Ectodermal cell (in vitro differentiated cells): ENCODE measurements at regions not wholly inside any gene's neighbourhood (a gene's known extent, or its start where the extent isn't known, plus 50 kb on each side); places are given as distances from the start of the nearest gene placed in this dataset.

ENCODE experiments used
- H3K27ac ChIP-seq: 2 replicates; pipeline ENCODE4 v1.7.0; 2013; ENCODE audit warnings: mild to moderate bottlenecking, low read depth, low read length; ENCODE audit not compliant: insufficient read depth, poor library complexity, severe bottlenecking
- H3K27me3 ChIP-seq: 2 replicates; pipeline ENCODE4 v1.7.0; 2013; ENCODE audit warnings: mild to moderate bottlenecking, low read length; ENCODE audit not compliant: insufficient read depth, control insufficient read depth, poor library complexity, severe bottlenecking
- H3K36me3 ChIP-seq: one replicate; pipeline ENCODE4 v1.7.0; 2013; ENCODE audit warnings: low read length; ENCODE audit not compliant: control insufficient read depth, insufficient read depth
- H3K4me1 ChIP-seq: one replicate; pipeline ENCODE4 v1.7.0; 2013; ENCODE audit warnings: low read length; ENCODE audit not compliant: control insufficient read depth, insufficient read depth
- H3K4me3 ChIP-seq: 2 replicates; pipeline ENCODE4 v1.7.0; 2013; ENCODE audit warnings: low read depth, low read length, control low read depth; ENCODE audit not compliant: insufficient read depth
- H3K9me3 ChIP-seq: 2 replicates; pipeline ENCODE4 v1.7.0; 2013; ENCODE audit warnings: mild to moderate bottlenecking, low read length, moderate library complexity; ENCODE audit not compliant: control insufficient read depth
- WGBS, 2 experiments: methylation state at CpG; one replicate each; pipeline ENCODE4 v1.1.7; 2013; ENCODE audit warnings: missing lambda C conversion rate in 2 of 2; 5-methylcytosine and 5-hydroxymethylcytosine counted together

DNA sequence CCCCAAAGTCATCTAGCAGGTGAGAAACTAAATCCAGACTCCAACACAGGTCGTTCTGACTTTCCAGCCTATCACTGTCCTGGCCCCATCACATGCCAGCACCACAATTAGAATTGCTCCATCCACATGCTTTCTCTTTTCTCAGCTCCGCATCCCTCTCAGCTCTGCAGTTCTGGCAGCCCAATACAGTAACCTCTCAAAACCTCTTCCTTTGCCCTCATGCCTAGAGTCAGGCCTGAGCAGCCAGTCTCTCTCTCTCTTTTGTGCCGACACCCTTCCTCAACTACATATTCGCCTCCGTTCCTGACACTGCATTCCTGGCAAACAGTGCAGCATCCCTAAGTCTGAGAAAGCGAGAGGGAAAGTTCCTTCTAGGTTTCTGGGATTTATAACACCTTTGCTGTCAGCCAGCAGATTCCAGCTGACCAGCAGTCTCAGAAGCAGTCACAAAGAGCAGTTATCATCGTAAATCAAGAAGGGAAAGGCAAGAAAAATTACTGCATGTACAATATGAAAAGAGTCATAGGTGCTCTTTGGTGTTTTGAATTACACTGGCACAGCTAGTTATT, 258.0 kb downstream of the FAT3 start:
- Histone ChIP-seq H3K36me3 (no peaks in the 10 kb centered on the region), H3K27ac (no peak overlapping the region), H3K9me3 (no peaks in the 10 kb centered on the region), H3K27me3 (no peaks in the 10 kb centered on the region), H3K4me1 (no peaks in the 10 kb centered on the region), H3K4me3 (no peak overlapping the region)
- 77 to 86% methylated on average over 7 of the region's 7 CpGs for WGBS, 2 experiments

DNA sequence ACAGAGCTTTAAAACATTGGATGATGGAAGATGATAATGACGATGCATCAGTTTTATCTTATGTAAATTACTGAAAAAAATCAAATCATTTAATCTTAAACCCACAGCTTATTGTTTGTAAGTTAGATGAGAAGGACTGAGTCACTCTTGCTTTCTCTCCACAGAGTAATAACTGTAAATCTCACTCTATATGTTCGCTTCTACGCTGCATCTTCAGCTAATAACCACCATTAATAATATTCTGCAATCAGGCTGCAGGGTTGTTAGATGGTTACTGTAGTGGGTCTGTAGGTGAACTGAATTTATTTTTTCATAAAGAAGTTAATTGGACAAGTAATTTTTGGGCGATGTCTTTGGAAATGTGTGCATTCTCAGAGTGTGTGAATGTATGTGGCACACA, 260.0 kb downstream of the FAT3 start:
- H3K27me3 ChIP-seq, result no peaks in the 10 kb centered on the region
- H3K4me3 ChIP-seq, result no peak overlapping the region
- WGBS, 2 experiments, result 90 to 100% methylated on average over 1 to 2 of the region's 4 CpGs
- H3K9me3 ChIP-seq, result no peaks in the 10 kb centered on the region
- H3K36me3 ChIP-seq, result no peaks in the 10 kb centered on the region
- no peak overlapping the region for H3K27ac ChIP-seq
- no peaks in the 10 kb centered on the region for H3K4me1 ChIP-seq

DNA sequence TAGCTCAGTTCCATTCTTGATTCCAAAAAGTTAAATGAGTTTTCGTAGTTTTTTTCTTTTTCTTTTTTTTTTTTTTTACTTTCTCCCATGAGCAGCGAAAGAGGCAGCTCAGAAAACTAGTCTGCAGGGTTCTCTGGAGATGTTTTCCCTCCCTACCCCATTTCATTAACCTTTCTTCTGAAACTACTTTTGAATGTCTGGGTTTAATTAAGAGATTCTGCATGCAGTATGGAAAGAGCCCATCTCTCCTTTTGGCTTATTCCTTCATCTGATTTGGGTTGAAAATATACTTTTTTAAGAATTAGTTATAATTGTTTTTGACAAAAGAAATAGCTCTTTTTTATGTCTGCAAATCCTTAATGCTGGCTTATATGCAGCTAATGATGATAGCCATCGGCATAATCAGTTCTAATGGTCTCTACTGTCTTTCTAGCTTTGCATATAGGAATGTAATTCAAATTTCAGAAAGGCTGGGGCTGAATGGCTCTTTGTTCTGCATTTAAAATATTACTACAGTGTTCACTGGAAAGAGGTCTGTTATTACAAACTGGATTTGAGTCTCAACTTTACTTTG, 265.3 kb downstream of the FAT3 start:
- Histone ChIP-seq H3K4me1 (no peaks in the 10 kb centered on the region), H3K36me3 (no peaks in the 10 kb centered on the region), H3K4me3 (no peak overlapping the region), H3K9me3 (no peaks in the 10 kb centered on the region), H3K27me3 (no peaks in the 10 kb centered on the region), H3K27ac (no peak overlapping the region)
- WGBS, 2 experiments, result 89 to 90% methylated on average over 3 of the region's 3 CpGs

DNA sequence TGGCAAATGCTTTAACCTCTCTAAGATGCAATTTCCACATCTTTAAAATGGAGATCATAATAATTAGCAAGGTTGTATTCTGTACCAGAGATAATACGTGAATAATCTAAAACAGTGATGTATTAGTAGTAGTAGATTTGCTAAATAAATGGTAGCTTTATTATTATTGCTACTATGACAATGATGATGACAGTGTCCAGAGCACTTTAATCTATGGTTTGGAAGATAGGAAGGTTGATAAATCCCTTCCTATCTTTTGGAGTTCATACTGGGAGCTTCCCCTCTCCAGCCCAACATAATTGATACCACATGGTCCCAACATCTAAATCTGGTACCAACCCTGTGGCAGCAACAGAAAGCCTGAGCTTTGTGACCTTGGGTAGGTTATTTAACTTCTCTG, 267.8 kb downstream of the FAT3 start:
- WGBS, 2 experiments, result 80 to 100% methylated on average over 1 of the region's 1 CpG
- no peaks in the 10 kb centered on the region for H3K4me1 ChIP-seq
- no peaks in the 10 kb centered on the region for H3K27me3 ChIP-seq
- H3K27ac ChIP-seq, result no peak overlapping the region
- H3K9me3 ChIP-seq, result no peaks in the 10 kb centered on the region
- H3K36me3 ChIP-seq, result no peaks in the 10 kb centered on the region
- H3K4me3 ChIP-seq, result no peak overlapping the region

DNA sequence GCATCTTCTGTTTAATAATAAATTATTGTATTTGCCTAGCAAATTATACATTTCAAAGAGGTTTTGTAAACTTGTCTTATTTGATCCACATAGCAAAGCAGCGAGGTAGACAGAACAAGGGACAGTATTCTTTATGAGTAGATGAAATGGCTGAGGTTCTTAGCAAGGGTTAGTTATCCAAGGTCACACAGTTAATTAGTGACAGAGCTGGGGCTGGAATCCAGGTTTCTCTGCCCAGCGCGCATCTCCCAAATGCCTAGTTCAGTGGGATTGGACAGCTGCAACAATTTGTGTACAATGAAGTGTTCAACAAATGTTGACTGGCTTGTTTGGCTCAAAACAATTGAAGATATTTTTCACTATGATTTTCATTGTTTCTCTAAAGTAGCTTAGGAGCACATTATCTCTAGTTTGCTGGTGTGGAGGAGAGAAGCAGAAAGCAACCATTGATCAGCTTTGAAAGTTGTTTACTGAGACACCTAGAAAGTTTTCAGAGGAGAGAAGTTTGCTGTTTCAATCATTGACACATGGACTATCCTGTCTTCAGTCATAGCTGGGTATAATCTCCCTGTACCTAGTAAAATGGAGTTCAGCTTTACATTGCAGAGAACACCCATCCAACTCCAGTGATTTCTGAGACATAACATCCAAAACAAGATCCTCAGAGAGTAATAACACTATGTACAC, 270.6 kb downstream of the FAT3 start:
- Histone ChIP-seq H3K36me3 (no peaks in the 10 kb centered on the region), H3K4me3 (no peak overlapping the region), H3K27ac (no peak overlapping the region), H3K27me3 (no peaks in the 10 kb centered on the region), H3K4me1 (no peaks in the 10 kb centered on the region), H3K9me3 (no peaks in the 10 kb centered on the region)
- WGBS, 2 experiments, result 90 to 96% methylated on average over 3 of the region's 3 CpGs

DNA sequence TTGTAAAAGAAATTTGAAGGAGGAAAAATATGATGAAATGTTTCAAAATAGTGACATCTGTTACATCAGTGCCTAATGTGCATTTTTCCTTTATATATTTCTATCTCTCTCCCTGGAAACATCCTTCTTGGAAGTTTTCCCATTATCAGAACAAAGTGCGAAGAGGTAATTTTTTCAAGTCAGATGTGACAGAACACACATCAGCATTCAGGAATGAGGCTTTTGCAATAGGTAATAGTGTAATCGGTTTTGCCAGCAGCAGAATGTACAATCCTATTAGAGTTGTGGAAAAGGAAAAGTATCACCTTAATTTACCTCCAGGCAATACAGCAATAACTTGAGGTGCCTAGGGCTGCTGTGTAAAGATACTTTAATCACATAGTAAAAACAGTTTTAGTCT, 275.8 kb downstream of the FAT3 start:
- H3K9me3 ChIP-seq, result no peaks in the 10 kb centered on the region
- H3K36me3 ChIP-seq, result no peaks in the 10 kb centered on the region
- WGBS, 2 experiments, result 89 to 100% methylated on average over 2 of the region's 2 CpGs
- H3K27me3 ChIP-seq, result no peaks in the 10 kb centered on the region
- H3K4me1 ChIP-seq, result no peaks in the 10 kb centered on the region
- H3K4me3 ChIP-seq, result no peak overlapping the region
- H3K27ac ChIP-seq, result no peak overlapping the region

DNA sequence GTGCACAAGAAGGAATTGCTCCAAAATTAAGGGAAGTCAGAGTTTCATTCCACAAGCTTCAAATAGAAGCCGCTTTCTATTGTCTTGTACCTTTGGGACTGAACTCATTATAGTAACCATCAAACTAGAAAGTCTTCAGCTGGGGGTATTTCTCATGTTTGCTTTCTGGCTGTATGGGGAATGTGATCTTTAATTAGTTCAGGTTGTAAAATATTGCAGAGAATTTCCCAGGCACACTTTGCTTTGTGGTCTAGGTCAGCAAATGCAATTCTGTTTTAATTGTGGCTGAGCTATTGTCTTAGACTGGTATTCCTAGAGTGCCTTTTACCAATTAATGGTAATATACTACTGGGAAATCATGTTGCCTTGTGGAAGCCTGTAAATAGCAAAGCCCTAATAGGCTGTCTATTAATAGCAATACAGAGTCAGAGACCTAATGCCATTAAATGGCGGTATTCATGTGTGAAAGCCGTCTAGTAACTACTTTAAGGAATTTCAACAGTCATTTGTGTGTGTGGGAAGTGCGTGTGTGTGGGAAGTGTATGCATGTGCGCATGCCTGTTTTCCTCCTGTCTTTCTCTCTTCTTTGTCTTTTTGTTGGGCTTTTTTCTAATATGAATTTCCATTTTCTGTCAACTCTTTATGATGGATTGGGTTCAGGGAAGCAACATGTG, 276.6 kb downstream of the FAT3 start:
- Histone ChIP-seq H3K27me3 (no peaks in the 10 kb centered on the region), H3K4me3 (no peak overlapping the region), H3K36me3 (no peaks in the 10 kb centered on the region), H3K4me1 (no peaks in the 10 kb centered on the region), H3K27ac (no peak overlapping the region), H3K9me3 (no peaks in the 10 kb centered on the region)
- WGBS, 2 experiments, result 94 to 97% methylated on average over 5 of the region's 5 CpGs

DNA sequence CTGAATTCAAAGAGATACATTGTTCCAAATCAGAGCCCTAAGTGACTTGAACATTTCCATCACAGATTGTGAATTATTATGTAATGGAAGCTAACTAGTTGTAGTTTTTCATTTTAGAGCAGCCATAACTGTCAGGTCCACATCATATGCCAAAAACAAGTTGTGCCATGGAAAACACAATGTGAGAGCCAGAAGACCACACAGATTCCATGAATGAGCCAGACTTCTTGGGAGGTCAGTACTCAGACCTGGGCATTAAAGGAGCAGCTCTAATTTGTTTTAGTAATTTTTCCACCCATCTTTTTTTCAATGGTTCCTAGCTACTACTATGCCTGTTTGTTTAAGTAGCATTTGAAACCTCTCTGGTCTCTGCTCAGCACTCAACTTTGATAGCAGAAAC, 279.4 kb downstream of the FAT3 start:
- Histone ChIP-seq H3K4me1 (peaks cover 3% of the 10 kb centered on the region), H3K27ac (no peak overlapping the region), H3K9me3 (no peaks in the 10 kb centered on the region), H3K36me3 (no peaks in the 10 kb centered on the region), H3K27me3 (no peaks in the 10 kb centered on the region), H3K4me3 (no peak overlapping the region)

DNA sequence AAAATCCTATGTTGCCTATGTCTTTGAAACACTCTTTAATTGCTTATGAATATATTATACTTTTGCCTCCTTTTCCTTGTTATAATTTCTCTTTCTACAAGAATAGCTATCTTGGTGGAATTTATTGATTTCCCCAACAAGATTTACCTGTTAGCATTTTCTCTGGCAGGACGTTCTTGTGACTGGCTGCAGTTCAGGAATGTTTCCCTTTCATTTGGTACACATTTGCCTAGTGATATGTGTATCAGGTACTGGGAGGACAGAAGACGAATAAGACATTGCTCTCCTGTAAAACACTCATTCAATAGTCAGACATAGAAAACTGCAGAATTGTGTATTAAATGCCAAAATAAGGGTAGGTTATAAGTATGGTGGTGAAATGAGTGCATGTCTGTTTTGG, 279.9 kb downstream of the FAT3 start:
- 78 to 86% methylated on average over 1 to 2 of the region's 2 CpGs for WGBS, 2 experiments
- peaks cover 3% of the 10 kb centered on the region for H3K4me1 ChIP-seq

DNA sequence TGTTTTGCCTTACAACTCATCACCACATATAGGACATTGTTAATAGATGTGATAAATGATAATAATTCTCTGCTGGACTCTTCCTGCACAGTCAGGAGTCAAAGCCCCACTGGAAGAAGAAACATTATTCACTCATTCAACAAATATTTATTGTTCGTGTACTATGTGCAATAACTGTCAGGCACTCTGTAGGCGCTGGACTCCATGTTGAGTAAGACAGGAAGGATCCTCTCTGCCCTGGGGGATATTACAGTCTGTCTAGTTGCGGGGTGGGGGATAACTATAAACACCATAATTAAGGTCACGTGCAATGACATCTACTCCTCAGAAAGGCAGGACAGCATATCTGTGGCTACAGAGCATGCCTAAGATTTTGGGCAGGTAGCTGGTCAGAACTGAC, 281.1 kb downstream of the FAT3 start:
- Histone ChIP-seq H3K36me3 (no peaks in the 10 kb centered on the region), H3K4me1 (peaks cover 8% of the 10 kb centered on the region), H3K9me3 (no peaks in the 10 kb centered on the region), H3K27ac (no peak overlapping the region), H3K27me3 (no peaks in the 10 kb centered on the region), H3K4me3 (no peak overlapping the region)
- WGBS, 2 experiments, result 96 to 98% methylated on average over 4 of the region's 4 CpGs

More for the DNA sequence above, 279.9 kb downstream of the FAT3 start:
- Histone ChIP-seq H3K27ac (no peak overlapping the region), H3K9me3 (no peaks in the 10 kb centered on the region), H3K27me3 (no peaks in the 10 kb centered on the region), H3K36me3 (no peaks in the 10 kb centered on the region), H3K4me3 (no peak overlapping the region)
